Endodermal cell (in vitro differentiated cells): ENCODE measurements at regions not wholly inside any gene's neighbourhood (a gene's known extent, or its start where the extent isn't known, plus 50 kb on each side); places are given as distances from the start of the nearest gene placed in this dataset.

Source experiments
- DNase-seq: peaks from one replicate; pipeline ENCODE4 v3.0.0-alpha.2; 2017
- H3K27ac ChIP-seq: 2 replicates; pipeline ENCODE4 v1.5.1; 2013; ENCODE audit warnings: mild to moderate bottlenecking, low read depth, low read length, moderate library complexity
- H3K27me3 ChIP-seq: 2 replicates; pipeline ENCODE4 v1.6.1; 2013; ENCODE audit warnings: mild to moderate bottlenecking, low read length, moderate library complexity; ENCODE audit not compliant: insufficient read depth, control insufficient read depth, poor library complexity, severe bottlenecking
- H3K36me3 ChIP-seq: 2 replicates; pipeline ENCODE4 v1.7.0; 2013; ENCODE audit warnings: mild to moderate bottlenecking, low read length, moderate library complexity; ENCODE audit not compliant: control insufficient read depth, insufficient read depth
- H3K4me1 ChIP-seq: one replicate; pipeline ENCODE4 v1.7.0; 2013; ENCODE audit warnings: low read length; ENCODE audit not compliant: control insufficient read depth, insufficient read depth
- H3K4me3 ChIP-seq: 2 replicates; pipeline ENCODE4 v1.5.1; 2013; ENCODE audit warnings: mild to moderate bottlenecking, low read length, moderate library complexity
- H3K9ac ChIP-seq: 2 replicates; pipeline ENCODE4 v1.6.1; 2013; ENCODE audit warnings: mild to moderate bottlenecking, low read length, moderate library complexity; ENCODE audit not compliant: poor library complexity, severe bottlenecking; ENCODE audit errors: extremely low read depth
- H3K9me3 ChIP-seq: 2 replicates; pipeline ENCODE4 v1.6.1; 2013; ENCODE audit warnings: mild to moderate bottlenecking, low read length, moderate library complexity; ENCODE audit not compliant: control insufficient read depth
- H3K27ac Mint-ChIP-seq: 2 replicates; pipeline ENCODE4 v1.8.0; 2020; ENCODE audit warnings: mixed read lengths
- H3K27me3 Mint-ChIP-seq: 2 replicates; pipeline ENCODE4 v1.8.0; 2021; ENCODE audit warnings: mild to moderate bottlenecking, mixed read lengths; ENCODE audit not compliant: insufficient read depth
- H3K36me3 Mint-ChIP-seq: 2 replicates; pipeline ENCODE4 v1.8.0; 2020; ENCODE audit warnings: low read depth, mixed read lengths
- H3K4me1 Mint-ChIP-seq: 2 replicates; pipeline ENCODE4 v1.8.0; 2020; ENCODE audit warnings: mixed read lengths
- H3K4me3 Mint-ChIP-seq: 2 replicates; pipeline ENCODE4 v1.8.0; 2020; ENCODE audit warnings: mild to moderate bottlenecking, moderate library complexity, mixed read lengths
- H3K9me3 Mint-ChIP-seq: 2 replicates; pipeline ENCODE4 v1.8.0; 2020; ENCODE audit warnings: mild to moderate bottlenecking, mixed read lengths
- WGBS, 2 experiments: methylation state at CpG; one replicate each; pipeline versions ENCODE4 v1.1.5 to v1.1.7; 2013; ENCODE audit warnings: missing lambda C conversion rate in 2 of 2, mixed read lengths in 1 of 2; ENCODE audit not compliant: insufficient coverage in 1 of 2, insufficient read length in 1 of 2; 5-methylcytosine and 5-hydroxymethylcytosine counted together
- TF ChIP-seq, protein P1 (sequence below): fragments of 200-600 bp; sonication (generic); conservative IDR thresholded peaks from 2 replicates; pipeline ENCODE4 v1.5.0; 2021; ENCODE audit warnings: antibody characterized with exemption, mild to moderate bottlenecking

DNA sequence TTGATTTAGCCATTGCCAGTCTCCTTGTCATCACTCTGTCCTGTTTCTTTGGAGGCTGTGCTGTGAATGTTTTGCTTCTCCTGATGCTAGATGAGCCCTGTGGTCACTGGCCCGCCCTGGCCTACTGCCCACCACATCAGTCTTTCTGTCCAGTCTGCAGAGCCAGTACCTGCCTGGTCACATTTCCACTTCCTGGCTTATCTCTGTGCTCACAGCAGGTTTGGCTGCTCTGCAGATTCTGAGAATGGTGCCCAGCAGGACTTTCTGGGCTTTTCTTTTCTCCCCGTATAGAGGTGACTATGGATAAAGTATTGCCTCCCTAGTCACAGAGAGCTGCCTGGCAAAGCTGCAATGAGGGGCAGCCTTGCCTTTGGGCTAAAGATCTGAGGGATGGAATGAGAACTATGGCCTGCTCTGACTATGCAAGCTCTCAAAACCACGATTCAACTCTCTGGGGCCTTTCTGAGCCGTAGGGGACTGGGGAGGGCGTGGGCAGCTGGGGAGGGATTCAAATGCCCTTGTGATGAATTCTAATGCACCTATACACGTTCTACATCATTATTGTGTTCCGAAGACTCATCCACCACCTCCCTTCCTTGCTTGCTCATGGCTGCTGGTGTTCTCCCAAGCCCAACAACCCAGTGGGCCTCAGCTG is 410.4 kb upstream of the NPVF start:
- WGBS, 2 experiments = 83 to 100% methylated on average over 5 to 7 of the region's 7 CpGs
- Mint-ChIP-seq H3K27ac (no peak overlapping the region), H3K4me1 (peaks cover 8% of the 10 kb centered on the region), H3K27me3 (no peaks in the 10 kb centered on the region), H3K4me3 (no peak overlapping the region), H3K36me3 (no peaks in the 10 kb centered on the region), H3K9me3 (no peaks in the 10 kb centered on the region)
- H3K9me3 ChIP-seq = no peaks in the 10 kb centered on the region
- H3K4me1 ChIP-seq = peaks cover 3% of the 10 kb centered on the region
- H3K4me3 ChIP-seq = no peak overlapping the region
- TF ChIP-seq, protein P1, sequence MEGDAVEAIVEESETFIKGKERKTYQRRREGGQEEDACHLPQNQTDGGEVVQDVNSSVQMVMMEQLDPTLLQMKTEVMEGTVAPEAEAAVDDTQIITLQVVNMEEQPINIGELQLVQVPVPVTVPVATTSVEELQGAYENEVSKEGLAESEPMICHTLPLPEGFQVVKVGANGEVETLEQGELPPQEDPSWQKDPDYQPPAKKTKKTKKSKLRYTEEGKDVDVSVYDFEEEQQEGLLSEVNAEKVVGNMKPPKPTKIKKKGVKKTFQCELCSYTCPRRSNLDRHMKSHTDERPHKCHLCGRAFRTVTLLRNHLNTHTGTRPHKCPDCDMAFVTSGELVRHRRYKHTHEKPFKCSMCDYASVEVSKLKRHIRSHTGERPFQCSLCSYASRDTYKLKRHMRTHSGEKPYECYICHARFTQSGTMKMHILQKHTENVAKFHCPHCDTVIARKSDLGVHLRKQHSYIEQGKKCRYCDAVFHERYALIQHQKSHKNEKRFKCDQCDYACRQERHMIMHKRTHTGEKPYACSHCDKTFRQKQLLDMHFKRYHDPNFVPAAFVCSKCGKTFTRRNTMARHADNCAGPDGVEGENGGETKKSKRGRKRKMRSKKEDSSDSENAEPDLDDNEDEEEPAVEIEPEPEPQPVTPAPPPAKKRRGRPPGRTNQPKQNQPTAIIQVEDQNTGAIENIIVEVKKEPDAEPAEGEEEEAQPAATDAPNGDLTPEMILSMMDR = no peak
- H3K9ac ChIP-seq = no peak overlapping the region
- no peaks in the 10 kb centered on the region for H3K27me3 ChIP-seq
- H3K36me3 ChIP-seq = no peaks in the 10 kb centered on the region
- DNase-seq = peak; percentile 51
- H3K27ac ChIP-seq = no peak overlapping the region

- H3K4me3 ChIP-seq = no peak overlapping the region
- no peaks in the 10 kb centered on the region for H3K27me3 ChIP-seq
- Mint-ChIP-seq H3K9me3 (no peaks in the 10 kb centered on the region), H3K27ac (no peak overlapping the region), H3K4me3 (no peak overlapping the region), H3K27me3 (no peaks in the 10 kb centered on the region), H3K36me3 (no peaks in the 10 kb centered on the region), H3K4me1 (peaks cover 18% of the 10 kb centered on the region)
- WGBS, 2 experiments = 90 to 92% methylated on average over 3 of the region's 3 CpGs
- no peak overlapping the region for H3K27ac ChIP-seq
- H3K36me3 ChIP-seq = no peaks in the 10 kb centered on the region
- DNase-seq = no peak
- H3K9me3 ChIP-seq = no peaks in the 10 kb centered on the region
- H3K9ac ChIP-seq = no peak overlapping the region
- TF ChIP-seq, protein P1 = no peak
- peaks cover 3% of the 10 kb centered on the region for H3K4me1 ChIP-seq
Observed at GRCh38 chr7:25642849-25643248, 414.6 kb upstream of the NPVF start.

- Mint-ChIP-seq H3K27ac (no peak overlapping the region), H3K9me3 (no peaks in the 10 kb centered on the region), H3K4me3 (no peak overlapping the region), H3K36me3 (no peaks in the 10 kb centered on the region), H3K4me1 (peaks cover 19% of the 10 kb centered on the region), H3K27me3 (no peaks in the 10 kb centered on the region)
- H3K27me3 ChIP-seq = no peaks in the 10 kb centered on the region
- no peak overlapping the region for H3K4me3 ChIP-seq
- H3K4me1 ChIP-seq = peaks cover 3% of the 10 kb centered on the region
- H3K9ac ChIP-seq = no peak overlapping the region
- no peaks in the 10 kb centered on the region for H3K9me3 ChIP-seq
- TF ChIP-seq, protein P1 = no peak
- H3K36me3 ChIP-seq = no peaks in the 10 kb centered on the region
- DNase-seq = no peak
- WGBS, 2 experiments = 93 to 100% methylated on average over 2 to 5 of the region's 5 CpGs
- no peak overlapping the region for H3K27ac ChIP-seq
Observed at GRCh38 chr7:25643286-25643685, 415.0 kb upstream of the NPVF start.
